ENCODE measurements at regions not wholly inside any gene's neighbourhood (a gene's known extent, or its start where the extent isn't known, plus 50 kb on each side); places are given as distances from the start of the nearest gene placed in this dataset.

GRCh38 chr14:51780741-51781140 lies 79.7 kb upstream of the GNG2 start:
- Histone ChIP-seq H3K27ac (ENCODE audit: low read depth, low read length, poor library complexity, severe bottlenecking) (no peak overlapping the region), H3K79me2 (ENCODE audit: insufficient read depth, low read depth, low read length) (no peaks in the 10 kb centered on the region), H4K20me1 (ENCODE audit: insufficient read depth, low read length) (no peaks in the 10 kb centered on the region), H3K9me2 (ENCODE audit: insufficient read depth, low read length) (no peaks in the 10 kb centered on the region), H3K4me2 (ENCODE audit: low read length) (no peak overlapping the region), H3K36me3 (ENCODE audit: insufficient read depth, low read length) (no peaks in the 10 kb centered on the region), H3K4me1 (ENCODE audit: insufficient read depth, low read length, poor library complexity, severe bottlenecking) (no peaks in the 10 kb centered on the region), H3K9me3 (ENCODE audit: low read length) (no peaks in the 10 kb centered on the region), H2AFZ (ENCODE audit: low read length) (no peak overlapping the region; the same call in 1 of the 2 replicates), H3K4me3 (ENCODE audit: low read depth, low read length, poor library complexity, severe bottlenecking) (no peak overlapping the region)
- DNase-seq (ENCODE audit: low spot score) = no peak
- BruUV-seq (replicated peaks) = no TSS peak
- ChIA-PET POLR2A (interaction anchor here (0.7 to 0.8 kb wide), 2 partner anchors 197 to 360 kb away, joined by 3 to 8 read pairs; no protein-coding TSS in a partner anchor), CTCF (ENCODE audit: unreplicated experiment) (no interaction called here)
- intact Hi-C loops (cut with micrococcal nuclease; ENCODE audit: unreplicated experiment) = loop anchor here (1.0 to 5.0 kb wide), 2 partner anchors 199 to 352 kb away; no protein-coding TSS in a partner anchor
- no peak for TF ChIP-seq EZH2phosphoT487 (IDR thresholded peaks at IDR 0.05; ENCODE audit: borderline replicate concordance, low read depth, low read length)
- TF ChIP-seq CTCF (conservative IDR thresholded peaks at IDR 0.05; ENCODE audit: low read length) = no peak

GRCh38 chr14:51781381-51781780 lies 79.0 kb upstream of the GNG2 start:
- H3K9me3 ChIP-seq (ENCODE audit: low read length) = no peaks in the 10 kb centered on the region
- H2AFZ ChIP-seq (ENCODE audit: low read length) = no peak overlapping the region
- no peaks in the 10 kb centered on the region for H3K36me3 ChIP-seq (ENCODE audit: insufficient read depth, low read length)
- intact Hi-C loops (cut with micrococcal nuclease; ENCODE audit: unreplicated experiment) = loop anchor here (5.0 kb wide), 1 partner anchor 351 kb away; no protein-coding TSS in a partner anchor
- H3K27ac ChIP-seq (ENCODE audit: low read depth, low read length, poor library complexity, severe bottlenecking) = no peak overlapping the region
- H4K20me1 ChIP-seq (ENCODE audit: insufficient read depth, low read length) = no peaks in the 10 kb centered on the region
- no peak overlapping the region for H3K4me3 ChIP-seq (ENCODE audit: low read depth, low read length, poor library complexity, severe bottlenecking)
- ChIA-PET CTCF (ENCODE audit: unreplicated experiment) (no interaction called here), POLR2A (interaction anchor here (0.7 kb wide), 1 partner anchor 360 kb away, joined by 8 read pairs; no protein-coding TSS in a partner anchor)
- no peak for TF ChIP-seq CTCF (conservative IDR thresholded peaks at IDR 0.05; ENCODE audit: low read length)
- BruUV-seq (replicated peaks) = no TSS peak
- no peaks in the 10 kb centered on the region for H3K79me2 ChIP-seq (ENCODE audit: insufficient read depth, low read depth, low read length)
- DNase-seq (ENCODE audit: low spot score) = no peak
- H3K9me2 ChIP-seq (ENCODE audit: insufficient read depth, low read length) = no peaks in the 10 kb centered on the region
- H3K4me2 ChIP-seq (ENCODE audit: low read length) = no peak overlapping the region
- H3K4me1 ChIP-seq (ENCODE audit: insufficient read depth, low read length, poor library complexity, severe bottlenecking) = no peaks in the 10 kb centered on the region

GRCh38 chr14:51782435-51782834 lies 78.0 kb upstream of the GNG2 start:
- ChIA-PET POLR2A (no interaction called here), CTCF (ENCODE audit: unreplicated experiment) (no interaction called here)
- H3K4me2 ChIP-seq (ENCODE audit: low read length) = no peak overlapping the region

More at GRCh38 chr14:51782435-51782834, 78.0 kb upstream of the GNG2 start:
- Histone ChIP-seq H3K4me3 (ENCODE audit: low read depth, low read length, poor library complexity, severe bottlenecking) (no peak overlapping the region), H3K27ac (ENCODE audit: low read depth, low read length, poor library complexity, severe bottlenecking) (no peak overlapping the region), H3K4me1 (ENCODE audit: insufficient read depth, low read length, poor library complexity, severe bottlenecking) (no peaks in the 10 kb centered on the region), H3K9me2 (ENCODE audit: insufficient read depth, low read length) (no peaks in the 10 kb centered on the region), H4K20me1 (ENCODE audit: insufficient read depth, low read length) (no peaks in the 10 kb centered on the region), H3K36me3 (ENCODE audit: insufficient read depth, low read length) (no peaks in the 10 kb centered on the region), H3K9me3 (ENCODE audit: low read length) (0 out of 2 replicates have a peak, but pooled peaks cover 6% of the 10 kb centered on the region), H3K79me2 (ENCODE audit: insufficient read depth, low read depth, low read length) (no peaks in the 10 kb centered on the region), H2AFZ (ENCODE audit: low read length) (no peak overlapping the region)
- no TSS peak for BruUV-seq (replicated peaks)
- DNase-seq (ENCODE audit: low spot score) = no peak
- intact Hi-C loops (cut with micrococcal nuclease; ENCODE audit: unreplicated experiment) = loop anchor here (5.0 kb wide), 1 partner anchor 350 kb away; no protein-coding TSS in a partner anchor
- TF ChIP-seq EZH2phosphoT487 (IDR thresholded peaks at IDR 0.05; ENCODE audit: borderline replicate concordance, low read depth, low read length) (no peak), CTCF (conservative IDR thresholded peaks at IDR 0.05; ENCODE audit: low read length) (no peak)

Data from OCI-LY7 (cell line).